GM19239 (cell line): ENCODE measurements at regions not wholly inside any gene's neighbourhood (a gene's known extent, or its start where the extent isn't known, plus 50 kb on each side); places are given as distances from the start of the nearest gene placed in this dataset.

Experiments used
- DNase-seq: peaks from one replicate; pipeline ENCODE4 v3.0.0; 2011; ENCODE audit warnings: low spot score; ENCODE audit not compliant: insufficient read length
- FAIRE-seq: peaks from 2 replicates; lab custom pipeline; 2011; peaks lifted over from hg19 to GRCh38; lab: Jason Lieb, UNC

DNA sequence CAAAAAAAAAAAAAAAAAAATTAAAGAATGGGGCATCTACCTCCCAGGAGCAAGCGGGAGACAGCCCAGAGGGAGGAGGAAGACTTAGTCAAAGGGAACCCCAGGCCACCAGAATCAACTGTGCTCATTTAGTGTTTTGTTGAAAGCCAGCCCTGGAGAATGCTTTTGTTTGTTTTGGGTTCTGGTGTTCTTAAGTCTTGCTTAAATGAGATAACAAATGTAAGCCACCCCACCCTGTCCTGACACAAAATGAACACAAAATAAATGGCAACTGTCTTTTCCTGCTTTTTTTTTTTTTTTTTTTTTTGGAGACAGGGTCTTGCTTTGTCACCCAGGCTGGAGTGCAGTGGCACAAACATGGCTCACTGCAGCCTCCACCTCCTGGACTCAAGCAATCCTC, 165.0 kb upstream of the JARID2 start:
- DNase-seq: no peak
- no peak for FAIRE-seq

- FAIRE-seq (no peak), DNase-seq (no peak)
Observed at GRCh38 chr6:15081447-15081846, 164.4 kb upstream of the JARID2 start.

DNA sequence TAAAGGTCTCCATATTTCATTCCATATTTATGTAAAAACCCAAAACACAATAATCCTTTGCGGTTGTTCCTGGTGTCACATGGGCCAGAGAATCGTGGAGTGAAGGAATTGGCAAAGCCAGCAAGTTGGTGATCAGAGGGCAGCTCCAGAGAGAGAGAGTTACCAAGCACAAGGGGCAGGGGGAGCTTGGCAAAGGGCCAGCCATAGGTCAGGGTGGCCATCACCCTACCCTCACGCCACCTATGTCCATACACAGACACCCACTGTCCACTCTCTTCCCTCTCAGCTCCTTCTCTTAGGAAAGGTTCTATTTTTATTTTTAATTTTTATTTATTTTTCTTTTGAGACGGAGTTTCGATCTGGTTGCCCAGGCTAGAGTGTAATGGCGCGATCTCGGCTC, 163.2 kb upstream of the JARID2 start:
- no peak for DNase-seq
- FAIRE-seq: no peak

GRCh38 chr6:15086348-15087158, 159.3 kb upstream of the JARID2 start:
- no peak for FAIRE-seq

GRCh38 chr6:15087186-15087589, 158.7 kb upstream of the JARID2 start:
- no peak for FAIRE-seq
- no peak for DNase-seq

More at GRCh38 chr6:15086348-15087158, 159.3 kb upstream of the JARID2 start:
- DNase-seq: no peak

DNA sequence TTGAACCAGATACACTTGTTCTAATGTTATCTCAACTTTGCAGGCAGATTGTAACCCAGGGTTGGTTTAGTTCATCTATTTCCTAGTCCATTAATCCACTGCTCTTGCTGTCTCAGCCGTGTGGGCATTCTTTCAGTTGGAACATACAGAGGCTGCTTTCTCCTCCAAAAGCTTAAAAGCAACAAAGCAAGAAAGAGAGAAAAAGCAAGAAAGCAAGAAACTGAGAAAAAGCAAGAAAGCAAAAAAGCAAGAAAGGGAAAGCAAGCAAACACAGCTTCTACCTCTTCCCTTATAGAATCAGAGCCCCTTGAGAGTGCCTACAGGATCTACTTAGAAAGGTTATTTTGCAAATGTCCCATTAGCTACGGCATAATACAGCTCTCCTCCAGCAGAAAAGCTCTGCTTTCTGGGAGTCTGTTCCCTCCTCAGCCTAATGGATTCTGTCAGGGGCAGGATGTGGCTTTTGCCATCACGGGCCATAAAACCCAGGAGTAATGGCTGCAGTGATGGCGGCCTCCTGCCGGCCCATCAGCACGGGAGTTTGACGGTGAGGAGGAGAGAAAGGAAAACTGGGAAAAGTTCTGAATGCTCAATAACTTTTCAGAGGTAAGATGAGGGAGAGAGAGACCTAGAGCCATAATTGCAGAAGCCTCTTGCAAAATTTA, 156.8 kb upstream of the JARID2 start:
- FAIRE-seq: no peak
- DNase-seq: no peak

DNA sequence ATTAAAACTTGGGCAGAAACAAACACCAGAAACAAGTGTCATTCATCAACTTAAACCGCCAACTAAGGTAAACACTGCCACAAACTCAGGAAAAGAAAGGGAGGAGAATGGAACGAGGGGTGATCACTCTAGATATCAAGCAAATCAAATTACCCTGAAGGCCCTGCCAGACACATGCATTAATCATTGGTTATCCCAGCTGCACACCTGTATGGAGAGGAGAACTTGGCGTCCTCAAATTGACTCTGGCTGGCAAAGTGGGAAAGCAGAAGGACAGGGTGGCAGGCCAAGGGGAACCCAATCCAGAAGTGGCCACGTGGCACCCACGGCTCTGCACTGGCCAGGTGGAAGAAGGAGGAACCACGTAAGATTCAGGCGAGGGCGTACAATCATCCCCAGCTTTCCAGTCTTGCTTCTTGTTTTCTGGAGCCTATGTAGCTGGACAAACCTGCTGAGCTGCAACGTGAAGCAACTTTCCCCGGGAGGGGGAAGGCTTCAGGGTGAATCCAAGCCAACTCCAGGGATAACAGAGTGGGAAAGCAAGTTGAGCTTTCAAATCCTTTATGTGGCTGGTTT, 156.2 kb upstream of the JARID2 start:
- FAIRE-seq (no peak), DNase-seq (no peak)

- DNase-seq: no peak
- FAIRE-seq: no peak
Observed at GRCh38 chr6:15090145-15090579, 155.7 kb upstream of the JARID2 start.

GRCh38 chr6:15090745-15091384, 155.0 kb upstream of the JARID2 start:
- no peak for FAIRE-seq
- no peak for DNase-seq

DNA sequence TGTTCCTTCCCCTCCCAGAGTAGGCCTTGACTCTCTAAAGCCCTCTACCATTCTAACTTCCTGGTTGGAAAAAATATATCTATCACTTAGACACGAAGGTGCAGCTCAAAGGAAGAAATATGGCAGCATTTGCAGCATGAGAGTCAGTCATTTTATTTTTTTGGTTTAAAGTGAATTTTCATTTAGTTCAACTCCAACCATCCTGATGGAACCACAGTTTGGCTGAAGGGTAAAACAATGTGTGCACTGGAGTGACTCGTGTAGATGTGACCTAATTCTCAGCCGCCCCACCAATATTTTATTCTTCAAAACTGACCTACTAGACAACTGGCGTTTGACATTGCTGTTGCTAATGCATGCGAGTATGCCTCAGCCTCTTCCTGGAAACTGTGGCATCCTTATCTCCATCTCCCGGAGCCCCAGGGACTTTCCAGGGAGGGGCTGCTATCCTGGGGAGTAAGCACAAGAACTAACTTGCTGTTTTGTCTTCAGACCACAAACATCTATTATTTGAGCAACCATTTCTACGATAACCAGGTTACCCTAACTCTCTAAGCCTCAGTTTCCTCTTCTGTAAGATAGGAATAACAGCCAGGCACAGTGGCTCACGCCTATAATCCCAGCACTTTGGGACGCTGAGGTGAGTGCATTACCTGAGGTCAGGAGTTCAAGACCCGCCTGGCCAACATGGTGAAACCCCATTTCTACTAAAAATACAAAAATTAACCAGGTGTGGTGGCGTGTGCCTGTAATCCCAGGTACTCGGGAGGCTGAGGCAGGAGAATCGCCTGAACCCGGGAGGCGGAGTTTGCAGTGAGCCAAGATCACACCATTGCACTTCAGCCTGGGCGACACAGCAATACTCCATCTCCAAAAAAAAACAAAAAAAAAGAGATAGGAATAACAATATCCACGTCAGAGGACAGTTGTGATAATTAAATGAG, 148.7 kb upstream of the JARID2 start:
- FAIRE-seq (no peak), DNase-seq (no peak)

DNA sequence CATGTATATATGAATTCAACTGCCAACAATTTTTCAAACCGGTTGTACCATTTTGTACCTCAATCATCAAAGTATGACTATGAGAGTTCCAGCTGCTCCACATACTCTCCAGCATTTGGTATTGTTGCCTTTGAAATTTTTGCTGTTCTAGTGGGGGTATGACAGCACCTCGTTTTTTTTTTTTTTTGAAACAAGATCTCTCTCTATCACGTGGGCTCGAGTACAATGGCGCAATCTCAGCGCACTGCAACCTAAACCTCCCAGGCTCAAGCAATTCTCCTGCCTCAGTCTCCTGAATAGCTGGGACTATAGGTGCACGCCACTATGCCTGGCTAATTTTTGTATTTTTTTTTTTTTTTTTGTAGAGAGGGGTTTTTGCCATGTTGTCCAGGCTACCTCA, 144.7 kb upstream of the JARID2 start:
- FAIRE-seq: no peak

DNA sequence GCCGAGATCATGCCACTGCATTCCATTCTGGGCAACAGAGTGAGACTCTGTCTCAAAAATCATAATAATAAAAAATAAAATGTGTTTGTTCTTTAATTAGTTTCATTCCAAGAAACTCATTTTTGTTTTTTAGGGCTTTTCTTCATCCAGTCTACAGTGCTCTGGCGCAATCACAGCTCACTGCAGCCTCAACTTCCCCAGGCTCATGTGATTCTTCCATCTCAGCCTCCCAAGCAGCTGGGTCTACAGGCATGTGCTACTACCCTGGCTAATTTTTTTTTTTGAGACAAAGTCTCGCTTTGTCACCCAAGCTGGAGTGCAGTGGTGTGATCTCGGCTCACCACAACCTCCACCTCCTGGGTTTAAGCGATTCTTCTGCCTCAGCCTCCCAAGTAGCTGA, 143.6 kb upstream of the JARID2 start:
- DNase-seq: no peak
- no peak for FAIRE-seq

More for the DNA sequence above, 144.7 kb upstream of the JARID2 start:
- DNase-seq: no peak

DNA sequence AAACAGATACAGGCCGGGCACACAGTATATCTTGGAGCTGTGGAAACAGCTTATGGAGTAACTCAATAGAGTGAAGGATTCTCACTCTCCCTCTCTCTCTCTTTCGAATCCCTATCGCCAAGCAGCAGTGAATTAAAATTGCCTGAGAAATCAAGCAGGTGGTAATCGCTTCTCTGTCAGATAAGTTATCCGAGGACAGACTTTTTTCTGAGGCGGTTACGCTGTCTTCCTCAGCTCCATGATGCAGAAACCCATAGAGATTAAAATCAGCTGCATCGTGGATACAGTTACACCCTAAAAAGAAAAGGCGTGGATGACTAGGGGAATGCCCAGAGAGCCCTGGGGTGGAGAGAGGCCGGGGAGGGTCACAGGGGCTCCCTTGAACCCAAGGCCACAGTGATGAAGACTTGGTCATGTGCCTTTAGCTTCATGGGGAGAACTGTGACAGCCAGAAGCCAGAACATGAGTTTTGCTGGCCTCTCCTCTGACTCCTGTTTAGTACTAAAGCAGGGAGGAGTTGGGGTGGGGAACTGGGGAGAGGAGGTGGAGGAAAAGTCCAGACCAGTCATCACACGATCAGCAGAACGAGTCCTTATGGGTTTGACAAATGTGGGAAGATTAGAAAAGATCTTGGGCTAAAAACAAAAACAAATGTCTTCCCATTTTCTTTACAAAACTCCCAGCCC, 138.8 kb upstream of the JARID2 start:
- no peak for DNase-seq
- no peak for FAIRE-seq

GRCh38 chr6:15107644-15108382, 138.1 kb upstream of the JARID2 start:
- DNase-seq (no peak), FAIRE-seq (no peak)

GRCh38 chr6:15108383-15108715, 137.5 kb upstream of the JARID2 start:
- FAIRE-seq (no peak), DNase-seq (no peak)

- no peak for FAIRE-seq
- DNase-seq: no peak
Observed at GRCh38 chr6:15109338-15110090, 136.4 kb upstream of the JARID2 start.

GRCh38 chr6:15110726-15111354, 135.0 kb upstream of the JARID2 start:
- FAIRE-seq (no peak), DNase-seq (no peak)
